GM13977 (cell line): ENCODE measurements at regions not wholly inside any gene's neighbourhood (a gene's known extent, or its start where the extent isn't known, plus 50 kb on each side); places are given as distances from the start of the nearest gene placed in this dataset.

ENCODE experiments used
- DNase-seq: peaks from one replicate; pipeline ENCODE4 v3.0.0; 2012; ENCODE audit warnings: low spot score
- CTCF ChIP-seq: IDR thresholded peaks from 2 replicates; pipeline ENCODE4 v1.5.1; 2012; ENCODE audit warnings: mild to moderate bottlenecking, control low read depth; ENCODE audit not compliant: insufficient read depth; ENCODE audit errors: extremely low read depth, missing control alignments
- in situ Hi-C: fragments of 300-500 bp; cut with MboI; formaldehyde crosslinking; loops from one replicate; pipeline ENCODE4 v1.12.0; 2022; ENCODE audit warnings: low sequenced_read_pairs, low pct_unique_long_range_greater_than_20kb, mixed read lengths, inconsistent platforms; ENCODE audit not compliant: unreplicated experiment

GRCh38 chr22:44624689-44625420 lies 77.1 kb upstream of the PRR5 start:
- DNase-seq, result no peak
- in situ Hi-C loops, result loop anchor here (25.0 kb wide), 2 partner anchors 538 to 638 kb away; no protein-coding TSS in a partner anchor

GRCh38 chr22:44623771-44624510 lies 78.1 kb upstream of the PRR5 start:
- TF ChIP-seq CTCF, result no peak
- no peak for DNase-seq
- in situ Hi-C loops, result loop anchor here (25.0 kb wide), 1 partner anchor 637 kb away; no protein-coding TSS in a partner anchor

More at GRCh38 chr22:44624689-44625420, 77.1 kb upstream of the PRR5 start:
- no peak for TF ChIP-seq CTCF

GRCh38 chr22:44622679-44623078 lies 79.3 kb upstream of the PRR5 start:
- DNase-seq, result no peak
- in situ Hi-C loops, result loop anchor here (25.0 kb wide), 1 partner anchor 635 kb away; no protein-coding TSS in a partner anchor
- no peak for TF ChIP-seq CTCF

GRCh38 chr22:44622147-44622427 lies 79.9 kb upstream of the PRR5 start:
- TF ChIP-seq CTCF, result no peak
- in situ Hi-C loops, result loop anchor here (25.0 kb wide), 1 partner anchor 635 kb away; no protein-coding TSS in a partner anchor
- DNase-seq, result no peak

GRCh38 chr22:44621401-44622146 lies 80.4 kb upstream of the PRR5 start:
- in situ Hi-C loops, result loop anchor here (25.0 kb wide), 1 partner anchor 634 kb away; no protein-coding TSS in a partner anchor
- TF ChIP-seq CTCF, result no peak
- no peak for DNase-seq

- in situ Hi-C loops, result loop anchor here (25.0 kb wide), 1 partner anchor 634 kb away; no protein-coding TSS in a partner anchor
- TF ChIP-seq CTCF, result no peak
- no peak for DNase-seq
Measured at GRCh38 chr22:44620841-44621257, 81.2 kb upstream of the PRR5 start.
